Muscle layer of colon (tissue), 2 donors: ENCODE measurements at regions not wholly inside any gene's neighbourhood (a gene's known extent, or its start where the extent isn't known, plus 50 kb on each side); places are given as distances from the start of the nearest gene placed in this dataset.

Experiments
- H3K27ac ChIP-seq: one replicate; pipeline ENCODE4 v1.7.0; 2013; ENCODE audit warnings: low read depth, mild to moderate bottlenecking, low read length, moderate library complexity
- H3K27me3 ChIP-seq, 2 donors: one replicate each; pipeline ENCODE4 v1.7.0; 2013; ENCODE audit warnings: low read length in 2 of 2, mild to moderate bottlenecking in 2 of 2; ENCODE audit not compliant: insufficient read depth in 2 of 2, control insufficient read depth in 1 of 2
- H3K36me3 ChIP-seq: one replicate; pipeline ENCODE4 v1.7.0; 2013; ENCODE audit warnings: mild to moderate bottlenecking, low read length; ENCODE audit not compliant: insufficient read depth
- H3K4me1 ChIP-seq: one replicate; pipeline ENCODE4 v1.7.0; 2013; ENCODE audit warnings: mild to moderate bottlenecking, low read length; ENCODE audit not compliant: insufficient read depth
- H3K4me3 ChIP-seq, 2 donors: one replicate each; pipeline ENCODE4 v1.7.0; 2013; ENCODE audit warnings: low read length in 2 of 2, low read depth in 1 of 2, mild to moderate bottlenecking in 1 of 2, moderate library complexity in 1 of 2
- H3K9ac ChIP-seq: one replicate; pipeline ENCODE4 v1.7.0; 2013; ENCODE audit warnings: low read length
- H3K9me3 ChIP-seq: one replicate; pipeline ENCODE4 v1.7.0; 2013; ENCODE audit warnings: mild to moderate bottlenecking, low read length
- donor health status: abdominal sarcoma.
- donor health status: Adenocarcinoma of cecum.

- Histone ChIP-seq H3K27me3 (no peaks in the 10 kb centered on the region), H3K9me3 (no peaks in the 10 kb centered on the region), H3K4me1 (no peaks in the 10 kb centered on the region), H3K36me3 (no peaks in the 10 kb centered on the region), H3K27ac (no peak overlapping the region), H3K9ac (no peak overlapping the region), H3K4me3 (no peak overlapping the region)
These were observed 144.6 kb downstream of the LACC1 start for GRCh38 chr13:44024167-44024845.

GRCh38 chr13:44024846-44025195 is 145.1 kb downstream of the LACC1 start:
- H3K4me3 ChIP-seq: no peak overlapping the region
- H3K27ac ChIP-seq: no peak overlapping the region

GRCh38 chr13:44026194-44026593 is 146.5 kb downstream of the LACC1 start:
- Histone ChIP-seq H3K4me3 (no peak overlapping the region), H3K9me3 (no peaks in the 10 kb centered on the region), H3K27me3 (no peaks in the 10 kb centered on the region), H3K27ac (no peak overlapping the region), H3K4me1 (peaks cover 9% of the 10 kb centered on the region), H3K9ac (no peak overlapping the region), H3K36me3 (no peaks in the 10 kb centered on the region)

More at GRCh38 chr13:44024846-44025195, 145.1 kb downstream of the LACC1 start:
- Histone ChIP-seq H3K4me1 (no peaks in the 10 kb centered on the region), H3K36me3 (no peaks in the 10 kb centered on the region), H3K27me3 (no peaks in the 10 kb centered on the region), H3K9me3 (no peaks in the 10 kb centered on the region), H3K9ac (no peak overlapping the region)

GRCh38 chr13:44028734-44029133 is 149.0 kb downstream of the LACC1 start:
- H3K4me3 ChIP-seq: no peak overlapping the region
- H3K9me3 ChIP-seq: no peaks in the 10 kb centered on the region
- H3K27ac ChIP-seq: no peak overlapping the region
- H3K36me3 ChIP-seq: no peaks in the 10 kb centered on the region
- H3K27me3 ChIP-seq: no peaks in the 10 kb centered on the region
- peaks cover 9% of the 10 kb centered on the region for H3K4me1 ChIP-seq
- no peak overlapping the region for H3K9ac ChIP-seq

- Histone ChIP-seq H3K4me3 (no peak overlapping the region), H3K27me3 (no peaks in the 10 kb centered on the region), H3K36me3 (no peaks in the 10 kb centered on the region), H3K9ac (no peak overlapping the region), H3K4me1 (peaks cover 9% of the 10 kb centered on the region), H3K9me3 (no peaks in the 10 kb centered on the region), H3K27ac (no peak overlapping the region)
These were observed 150.9 kb downstream of the LACC1 start for GRCh38 chr13:44030615-44031014.

- no peaks in the 10 kb centered on the region for H3K36me3 ChIP-seq
- peaks cover 9% of the 10 kb centered on the region for H3K4me1 ChIP-seq
- no peak overlapping the region for H3K27ac ChIP-seq
- H3K27me3 ChIP-seq: no peaks in the 10 kb centered on the region
- H3K4me3 ChIP-seq: no peak overlapping the region
- H3K9me3 ChIP-seq: no peaks in the 10 kb centered on the region
- H3K9ac ChIP-seq: no peak overlapping the region
These were observed 151.9 kb downstream of the LACC1 start for GRCh38 chr13:44031555-44031954.

GRCh38 chr13:44032802-44033201 is 153.1 kb downstream of the LACC1 start:
- Histone ChIP-seq H3K9me3 (no peaks in the 10 kb centered on the region), H3K4me1 (peaks cover 9% of the 10 kb centered on the region), H3K9ac (no peak overlapping the region), H3K27me3 (no peaks in the 10 kb centered on the region), H3K4me3 (no peak overlapping the region), H3K27ac (no peak overlapping the region), H3K36me3 (no peaks in the 10 kb centered on the region)

GRCh38 chr13:44035400-44035799 is 155.7 kb downstream of the LACC1 start:
- H3K9me3 ChIP-seq: no peaks in the 10 kb centered on the region
- H3K4me1 ChIP-seq: peaks cover 5% of the 10 kb centered on the region
- no peak overlapping the region for H3K4me3 ChIP-seq
- no peak overlapping the region for H3K27ac ChIP-seq
- H3K36me3 ChIP-seq: no peaks in the 10 kb centered on the region
- no peak overlapping the region for H3K9ac ChIP-seq
- no peaks in the 10 kb centered on the region for H3K27me3 ChIP-seq

- Histone ChIP-seq H3K9me3 (no peaks in the 10 kb centered on the region), H3K27me3 (no peaks in the 10 kb centered on the region), H3K9ac (no peak overlapping the region), H3K36me3 (no peaks in the 10 kb centered on the region), H3K4me1 (no peaks in the 10 kb centered on the region), H3K27ac (no peak overlapping the region), H3K4me3 (no peak overlapping the region)
These were observed 160.5 kb downstream of the LACC1 start for GRCh38 chr13:44040070-44040817.

GRCh38 chr13:44040818-44041100 is 161.1 kb downstream of the LACC1 start:
- no peaks in the 10 kb centered on the region for H3K27me3 ChIP-seq
- no peak overlapping the region for H3K9ac ChIP-seq
- H3K27ac ChIP-seq: no peak overlapping the region
- H3K4me3 ChIP-seq: no peak overlapping the region
- no peaks in the 10 kb centered on the region for H3K4me1 ChIP-seq
- no peaks in the 10 kb centered on the region for H3K36me3 ChIP-seq
- no peaks in the 10 kb centered on the region for H3K9me3 ChIP-seq

GRCh38 chr13:44044547-44045179 is 165.0 kb downstream of the LACC1 start:
- Histone ChIP-seq H3K4me1 (no peaks in the 10 kb centered on the region), H3K27ac (no peak overlapping the region), H3K4me3 (no peak overlapping the region), H3K36me3 (no peaks in the 10 kb centered on the region), H3K27me3 (no peaks in the 10 kb centered on the region), H3K9me3 (no peaks in the 10 kb centered on the region), H3K9ac (no peak overlapping the region)

- no peak overlapping the region for H3K9ac ChIP-seq
- H3K4me3 ChIP-seq: no peak overlapping the region
These were observed 165.5 kb downstream of the LACC1 start for GRCh38 chr13:44045180-44045562.

More at GRCh38 chr13:44045180-44045562, 165.5 kb downstream of the LACC1 start:
- no peaks in the 10 kb centered on the region for H3K27me3 ChIP-seq
- no peaks in the 10 kb centered on the region for H3K9me3 ChIP-seq
- H3K36me3 ChIP-seq: no peaks in the 10 kb centered on the region
- H3K4me1 ChIP-seq: no peaks in the 10 kb centered on the region
- no peak overlapping the region for H3K27ac ChIP-seq
